B cell (primary cell): ENCODE measurements at regions not wholly inside any gene's neighbourhood (a gene's known extent, or its start where the extent isn't known, plus 50 kb on each side); places are given as distances from the start of the nearest gene placed in this dataset.

Experiments used
- ATAC-seq: fragments of 200-7000 bp; cut with Tn5 transposase; one replicate; pipeline ENCODE4 v1.10.0; 2021; ENCODE audit warnings: low read depth, mild to moderate bottlenecking, moderate number of reproducible peaks, moderate library complexity
- CTCF ChIA-PET: fragments of 350-600 bp; sonication (Branson Sonifier 250); formaldehyde crosslinking; loops from one replicate; lab custom pipeline; 2021; ENCODE audit warnings: antibody characterized with exemption, inconsistent platforms; lab: Charles Lee
- POLR2A ChIA-PET: fragments of 350-600 bp; sonication (Branson Sonifier 250); formaldehyde crosslinking; loops from one replicate; lab custom pipeline; 2021; ENCODE audit warnings: antibody characterized with exemption; lab: Charles Lee
- DNase-seq: peaks from one replicate; pipeline ENCODE4 v3.0.0; 2013
- H2AFZ ChIP-seq: 2 replicates; pipeline ENCODE4 v1.6.1; 2012; ENCODE audit warnings: mild to moderate bottlenecking, low read depth, low read length; ENCODE audit not compliant: insufficient read depth, poor library complexity, severe bottlenecking
- H3K27ac ChIP-seq, 2 donors: 1 replicate in 1 of 2; 2 replicates in 1 of 2; pipeline ENCODE4 v1.5.1; 2012 to 2013; ENCODE audit warnings: low read length in 2 of 2, mild to moderate bottlenecking in 2 of 2, moderate library complexity in 1 of 2
- H3K27me3 ChIP-seq, 4 experiments: fragments of 200-600 bp in 1 of 4; sonication (generic) in 1 of 4; replicated peaks in 1 of 4; 1 replicate in 2 of 4; 2 replicates in 2 of 4; pipeline versions ENCODE4 v1.6.1 to v1.7.0; 2013 to 2016; ENCODE audit warnings: low read length in 3 of 4, mild to moderate bottlenecking in 2 of 4, mixed read lengths in 1 of 4, moderate library complexity in 1 of 4; ENCODE audit not compliant: insufficient read depth in 4 of 4, control insufficient read depth in 3 of 4; ENCODE audit errors: control extremely low read depth in 1 of 4
- H3K36me3 ChIP-seq, 2 experiments: replicated peaks in 1 of 2; 1 replicate in 1 of 2; 2 replicates in 1 of 2; pipeline versions ENCODE4 v1.6.1 to v1.7.1; 2013; ENCODE audit warnings: low read length in 1 of 2; ENCODE audit not compliant: insufficient read depth in 2 of 2, control insufficient read depth in 1 of 2; ENCODE audit errors: control extremely low read depth in 1 of 2, extremely low read depth in 1 of 2
- H3K4me1 ChIP-seq, 2 donors: fragments of 200-600 bp in 1 of 2; sonication (generic) in 1 of 2; 1 replicate in 1 of 2; 2 replicates in 1 of 2; pipeline versions ENCODE4 v1.5.1 to v1.6.1; 2013 to 2017; ENCODE audit warnings: low read length in 2 of 2; ENCODE audit not compliant: control insufficient read depth in 2 of 2, insufficient read depth in 2 of 2
- H3K4me2 ChIP-seq: replicated peaks from 2 replicates; pipeline ENCODE3; 2012; ENCODE audit warnings: mild to moderate bottlenecking, low read depth, low read length; ENCODE audit not compliant: poor library complexity, severe bottlenecking
- H3K4me3 ChIP-seq, 5 experiments: fragments of 200-600 bp in 1 of 5; sonication (generic) in 1 of 5; 1 replicate in 3 of 5; 2 replicates in 2 of 5; pipeline versions ENCODE4 v1.5.1 to v1.7.0; 2011 to 2016; ENCODE audit warnings: low read length in 4 of 5, mild to moderate bottlenecking in 4 of 5, low read depth in 2 of 5, control low read depth in 1 of 5, moderate library complexity in 1 of 5; ENCODE audit not compliant: insufficient read depth in 1 of 5; ENCODE audit errors: control extremely low read depth in 1 of 5, extremely low read depth in 1 of 5
- H3K79me2 ChIP-seq: fragments of 200-600 bp; sonication (generic); one replicate; pipeline ENCODE4 v1.6.0; 2016; ENCODE audit warnings: low read length; ENCODE audit not compliant: control insufficient read depth, insufficient read depth
- H3K9ac ChIP-seq: fragments of 200-600 bp; sonication (generic); 2 replicates; pipeline ENCODE4 v1.6.1; 2017; ENCODE audit warnings: mild to moderate bottlenecking, low read length, moderate library complexity
- H3K9me3 ChIP-seq, 3 donors: one replicate each; pipeline versions ENCODE4 v1.6.1 to v1.7.1; 2013; ENCODE audit warnings: low read length in 2 of 3; ENCODE audit not compliant: control insufficient read depth in 2 of 3, insufficient read depth in 1 of 3; ENCODE audit errors: control extremely low read depth in 1 of 3
- H4K20me1 ChIP-seq: 2 replicates; pipeline ENCODE4 v1.6.0; 2012; ENCODE audit warnings: mild to moderate bottlenecking, low read length; ENCODE audit not compliant: insufficient read depth, control insufficient read depth, poor library complexity, severe bottlenecking
- H3K27ac Mint-ChIP-seq: one replicate; pipeline ENCODE4 v1.8.0; 2021; ENCODE audit warnings: mixed read lengths
- H3K27me3 Mint-ChIP-seq: one replicate; pipeline ENCODE4 v1.8.0; 2021; ENCODE audit warnings: mixed read lengths
- H3K4me1 Mint-ChIP-seq: one replicate; pipeline ENCODE4 v1.8.0; 2021; ENCODE audit warnings: mixed read lengths
- H3K4me3 Mint-ChIP-seq: one replicate; pipeline ENCODE4 v1.8.0; 2021; ENCODE audit warnings: mixed read lengths
- H3K9me3 Mint-ChIP-seq: one replicate; pipeline ENCODE4 v1.8.0; 2022; ENCODE audit warnings: mixed read lengths; ENCODE audit not compliant: insufficient read depth
- CTCF ChIP-seq: fragments of 200-600 bp; IDR thresholded peaks from one replicate; pipeline ENCODE4 v1.8.0; 2022; ENCODE audit warnings: antibody characterized with exemption, mild to moderate bottlenecking
- EZH2 ChIP-seq: IDR thresholded peaks from 2 replicates; pipeline ENCODE4 v1.6.1; 2012; ENCODE audit warnings: borderline replicate concordance, low read depth, mild to moderate bottlenecking, moderate library complexity, low read length; ENCODE audit not compliant: insufficient read depth, poor library complexity, severe bottlenecking
- WGBS: methylation state at CpG from one replicate; pipeline ENCODE4 v1.1.5; 2013; ENCODE audit warnings: missing lambda C conversion rate; ENCODE audit not compliant: insufficient coverage; 5-methylcytosine and 5-hydroxymethylcytosine counted together
- intact Hi-C: fragments of 100-400 bp; cut with micrococcal nuclease; formaldehyde crosslinking; loops from one replicate; pipeline ENCODE4 v1.10.0; 2022

- Mint-ChIP-seq H3K4me1 (no peaks in the 10 kb centered on the region), H3K27me3 (no peaks in the 10 kb centered on the region), H3K9me3 (no peaks in the 10 kb centered on the region), H3K4me3 (no peak overlapping the region), H3K27ac (no peak overlapping the region)
- Histone ChIP-seq H3K4me3 (no peak overlapping the region), H3K9ac (no peak overlapping the region), H4K20me1 (no peaks in the 10 kb centered on the region), H3K4me1 (no peaks in the 10 kb centered on the region), H3K4me2 (no peak overlapping the region), H2AFZ (no peak overlapping the region), H3K27me3 (no peaks in the 10 kb centered on the region), H3K27ac (no peak overlapping the region), H3K36me3 (no peaks in the 10 kb centered on the region), H3K79me2 (no peaks in the 10 kb centered on the region), H3K9me3 (no peaks in the 10 kb centered on the region)
- DNase-seq: no peak
- POLR2A ChIA-PET: no interaction called here
- ATAC-seq: no peak
- CTCF ChIA-PET: no interaction called here
- TF ChIP-seq CTCF (no peak), EZH2 (no peak)
- intact Hi-C loops: no loop called here
- 83% methylated on average over 3 of the region's 5 CpGs for WGBS
Measured at GRCh38 chr13:74907788-74908187, 574.2 kb downstream of the TBC1D4 start.

- H3K9me3 ChIP-seq: no peaks in the 10 kb centered on the region
- TF ChIP-seq CTCF: no peak
- TF ChIP-seq EZH2: no peak
- Mint-ChIP-seq H3K4me3 (no peak overlapping the region), H3K9me3 (no peaks in the 10 kb centered on the region), H3K27ac (no peak overlapping the region), H3K27me3 (no peaks in the 10 kb centered on the region), H3K4me1 (no peaks in the 10 kb centered on the region)
- H3K4me3 ChIP-seq: no peak overlapping the region
- intact Hi-C loops: no loop called here
- ChIA-PET POLR2A (no interaction called here), CTCF (no interaction called here)
- WGBS: 0% methylated on average over 2 of the region's 4 CpGs
- no peaks in the 10 kb centered on the region for H3K27me3 ChIP-seq
- no peak overlapping the region for H3K27ac ChIP-seq
- no peak overlapping the region for H3K4me2 ChIP-seq
- no peaks in the 10 kb centered on the region for H3K79me2 ChIP-seq
- DNase-seq: no peak
- H3K4me1 ChIP-seq: no peaks in the 10 kb centered on the region
- no peak for ATAC-seq
- no peaks in the 10 kb centered on the region for H3K36me3 ChIP-seq
- H4K20me1 ChIP-seq: no peaks in the 10 kb centered on the region
- H3K9ac ChIP-seq: no peak overlapping the region
- H2AFZ ChIP-seq: no peak overlapping the region
Measured at GRCh38 chr13:74904556-74904955, 577.4 kb downstream of the TBC1D4 start.
